ENCODE measurements at regions not wholly inside any gene's neighbourhood (a gene's known extent, or its start where the extent isn't known, plus 50 kb on each side); places are given as distances from the start of the nearest gene placed in this dataset.

DNA sequence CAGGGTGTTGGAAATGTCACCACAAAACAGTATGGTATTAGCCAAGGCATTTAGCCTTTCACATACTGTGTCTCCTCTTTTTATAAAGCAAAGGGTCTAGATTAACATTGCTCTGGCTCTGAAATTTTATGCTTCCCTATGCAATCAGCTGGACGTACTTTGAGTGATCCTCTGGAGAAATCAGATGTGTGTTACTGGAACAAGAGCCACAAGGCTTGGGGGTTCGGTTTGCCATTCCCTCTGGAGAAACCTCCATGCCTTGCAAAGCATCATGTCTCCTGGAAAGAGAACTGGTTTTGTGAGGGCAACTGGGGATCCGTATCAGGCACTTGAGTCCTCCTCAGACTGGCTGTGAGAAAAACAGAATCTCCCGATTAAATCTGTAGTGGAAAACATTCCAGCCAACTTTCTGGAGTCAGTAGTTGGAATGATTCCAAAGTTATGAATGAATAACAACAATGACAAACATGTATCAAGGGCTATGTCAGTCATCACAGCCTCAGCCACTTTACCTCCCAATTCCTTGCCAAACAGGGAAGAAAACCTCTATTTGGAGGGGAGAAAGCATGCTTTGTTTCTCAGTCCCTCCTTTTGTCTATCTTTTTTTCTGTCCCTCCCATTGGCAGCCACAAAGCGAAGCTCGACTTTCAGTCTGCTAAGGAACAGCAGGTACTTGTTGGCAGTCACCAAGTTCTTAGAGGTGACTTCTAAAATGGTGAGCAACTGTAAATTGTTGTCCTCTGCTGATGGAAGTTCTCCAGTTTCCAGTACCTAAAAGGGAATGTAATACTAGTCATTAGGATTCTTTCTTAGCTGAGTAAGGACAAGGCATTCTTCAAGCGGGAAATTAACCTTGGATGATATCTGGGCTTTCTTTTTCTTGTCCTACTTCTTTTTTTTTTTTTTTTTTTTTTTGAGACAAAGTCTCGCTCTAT lies 864.8 kb upstream of the AUTS2 start:
- H3K9me2 ChIP-seq (replicated peaks; ENCODE audit: control insufficient read depth, low read length) = no peaks in the 10 kb centered on the region
- H3K9me3 ChIP-seq (ENCODE audit: control insufficient read depth, insufficient read depth, low read length) = no peaks in the 10 kb centered on the region
- no peaks in the 10 kb centered on the region for H3K4me1 ChIP-seq (ENCODE audit: control insufficient read depth, low read length)
- H3K4me2 ChIP-seq (ENCODE audit: low read length) = no peak overlapping the region
- TF ChIP-seq, protein P1, sequence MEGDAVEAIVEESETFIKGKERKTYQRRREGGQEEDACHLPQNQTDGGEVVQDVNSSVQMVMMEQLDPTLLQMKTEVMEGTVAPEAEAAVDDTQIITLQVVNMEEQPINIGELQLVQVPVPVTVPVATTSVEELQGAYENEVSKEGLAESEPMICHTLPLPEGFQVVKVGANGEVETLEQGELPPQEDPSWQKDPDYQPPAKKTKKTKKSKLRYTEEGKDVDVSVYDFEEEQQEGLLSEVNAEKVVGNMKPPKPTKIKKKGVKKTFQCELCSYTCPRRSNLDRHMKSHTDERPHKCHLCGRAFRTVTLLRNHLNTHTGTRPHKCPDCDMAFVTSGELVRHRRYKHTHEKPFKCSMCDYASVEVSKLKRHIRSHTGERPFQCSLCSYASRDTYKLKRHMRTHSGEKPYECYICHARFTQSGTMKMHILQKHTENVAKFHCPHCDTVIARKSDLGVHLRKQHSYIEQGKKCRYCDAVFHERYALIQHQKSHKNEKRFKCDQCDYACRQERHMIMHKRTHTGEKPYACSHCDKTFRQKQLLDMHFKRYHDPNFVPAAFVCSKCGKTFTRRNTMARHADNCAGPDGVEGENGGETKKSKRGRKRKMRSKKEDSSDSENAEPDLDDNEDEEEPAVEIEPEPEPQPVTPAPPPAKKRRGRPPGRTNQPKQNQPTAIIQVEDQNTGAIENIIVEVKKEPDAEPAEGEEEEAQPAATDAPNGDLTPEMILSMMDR (IDR thresholded peaks at IDR 0.05; ENCODE audit: low read depth, low read length, poor library complexity, severe bottlenecking) = no peak
- TF ChIP-seq EZH2phosphoT487 (IDR thresholded peaks at IDR 0.05; ENCODE audit: borderline replicate concordance, low read length) = no peak
- no peak overlapping the region for H3K27ac ChIP-seq (ENCODE audit: low read depth, low read length)
- H3K36me3 ChIP-seq (ENCODE audit: control insufficient read depth, low read length) = no peaks in the 10 kb centered on the region
- no peak overlapping the region for H3K4me3 ChIP-seq (ENCODE audit: low read length)
- no peaks in the 10 kb centered on the region for H3K79me2 ChIP-seq (ENCODE audit: control insufficient read depth, low read length)
- no peaks in the 10 kb centered on the region for H4K20me1 ChIP-seq (ENCODE audit: control insufficient read depth, insufficient read depth, low read depth, low read length)
- no peaks in the 10 kb centered on the region for H3F3A ChIP-seq (ENCODE audit: control insufficient read depth, insufficient read depth)
- H3K27me3 ChIP-seq (ENCODE audit: control insufficient read depth, low read length) = no peaks in the 10 kb centered on the region

DNA sequence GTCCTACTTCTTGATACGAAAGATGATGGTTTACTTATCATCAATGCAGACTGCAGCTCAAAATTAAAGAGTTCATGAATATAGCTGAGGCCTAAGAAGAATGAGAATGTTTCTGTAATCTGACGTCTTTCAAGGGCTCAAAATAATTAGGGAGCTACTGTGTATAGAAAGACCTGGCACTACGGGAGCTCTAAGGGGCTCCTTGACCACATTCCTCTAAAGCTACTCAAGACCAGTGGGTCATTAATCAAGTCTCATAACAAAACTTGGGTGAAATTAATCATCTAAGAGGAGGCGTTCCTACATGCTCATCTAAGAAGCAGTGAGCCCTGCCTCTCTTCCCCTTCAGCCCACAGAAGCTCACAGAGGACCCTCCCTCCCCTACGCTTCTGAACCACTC lies 863.8 kb upstream of the AUTS2 start:
- no peak overlapping the region for H3K4me3 ChIP-seq (ENCODE audit: low read length)
- H3K79me2 ChIP-seq (ENCODE audit: control insufficient read depth, low read length) = no peaks in the 10 kb centered on the region

DNA sequence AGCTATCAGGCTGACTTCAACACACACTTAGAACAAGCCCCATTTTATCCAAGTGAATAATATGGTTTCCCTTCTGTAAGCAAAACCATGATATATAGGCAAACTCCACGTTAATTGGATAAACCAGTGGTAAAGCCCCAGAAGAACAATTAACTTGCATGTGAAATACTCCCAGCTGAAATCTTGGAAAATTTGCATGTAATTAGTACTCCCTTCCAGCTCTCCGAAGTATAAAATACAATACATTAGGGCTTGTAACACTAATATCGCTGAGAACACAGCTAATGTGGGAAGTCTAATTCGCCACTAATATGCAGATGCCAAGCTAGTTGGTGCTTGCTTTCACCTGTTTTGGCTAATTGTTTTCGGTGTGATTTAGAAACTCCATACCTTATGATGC lies 859.0 kb upstream of the AUTS2 start:
- TF ChIP-seq, protein P1 (IDR thresholded peaks at IDR 0.05; ENCODE audit: low read depth, low read length, poor library complexity, severe bottlenecking) = no peak
- TF ChIP-seq EZH2phosphoT487 (IDR thresholded peaks at IDR 0.05; ENCODE audit: borderline replicate concordance, low read length) = no peak
- no peak overlapping the region for H3K4me3 ChIP-seq (ENCODE audit: low read length)
- H3K27me3 ChIP-seq (ENCODE audit: control insufficient read depth, low read length) = no peaks in the 10 kb centered on the region
- H3K36me3 ChIP-seq (ENCODE audit: control insufficient read depth, low read length) = no peaks in the 10 kb centered on the region
- no peaks in the 10 kb centered on the region for H3F3A ChIP-seq (ENCODE audit: control insufficient read depth, insufficient read depth)
- H4K20me1 ChIP-seq (ENCODE audit: control insufficient read depth, insufficient read depth, low read depth, low read length) = no peaks in the 10 kb centered on the region
- H3K4me1 ChIP-seq (ENCODE audit: control insufficient read depth, low read length) = no peaks in the 10 kb centered on the region
- no peak overlapping the region for H3K4me2 ChIP-seq (ENCODE audit: low read length)
- no peak overlapping the region for H3K27ac ChIP-seq (ENCODE audit: low read depth, low read length)
- no peaks in the 10 kb centered on the region for H3K79me2 ChIP-seq (ENCODE audit: control insufficient read depth, low read length)
- no peaks in the 10 kb centered on the region for H3K9me2 ChIP-seq (replicated peaks; ENCODE audit: control insufficient read depth, low read length)
- no peaks in the 10 kb centered on the region for H3K9me3 ChIP-seq (ENCODE audit: control insufficient read depth, insufficient read depth, low read length)

More for the DNA sequence above, 863.8 kb upstream of the AUTS2 start:
- Histone ChIP-seq H3K9me2 (replicated peaks; ENCODE audit: control insufficient read depth, low read length) (no peaks in the 10 kb centered on the region), H3K27me3 (ENCODE audit: control insufficient read depth, low read length) (no peaks in the 10 kb centered on the region), H3K4me2 (ENCODE audit: low read length) (no peak overlapping the region), H3K27ac (ENCODE audit: low read depth, low read length) (no peak overlapping the region), H3F3A (ENCODE audit: control insufficient read depth, insufficient read depth) (no peaks in the 10 kb centered on the region), H3K36me3 (ENCODE audit: control insufficient read depth, low read length) (no peaks in the 10 kb centered on the region), H3K9me3 (ENCODE audit: control insufficient read depth, insufficient read depth, low read length) (no peaks in the 10 kb centered on the region), H3K4me1 (ENCODE audit: control insufficient read depth, low read length) (no peaks in the 10 kb centered on the region), H4K20me1 (ENCODE audit: control insufficient read depth, insufficient read depth, low read depth, low read length) (no peaks in the 10 kb centered on the region)
- TF ChIP-seq, protein P1 (IDR thresholded peaks at IDR 0.05; ENCODE audit: low read depth, low read length, poor library complexity, severe bottlenecking) = no peak
- TF ChIP-seq EZH2phosphoT487 (IDR thresholded peaks at IDR 0.05; ENCODE audit: borderline replicate concordance, low read length) = no peak

Measured in DOHH2 (cell line).